ENCODE measurements at regions not wholly inside any gene's neighbourhood (a gene's known extent, or its start where the extent isn't known, plus 50 kb on each side); places are given as distances from the start of the nearest gene placed in this dataset.

DNA sequence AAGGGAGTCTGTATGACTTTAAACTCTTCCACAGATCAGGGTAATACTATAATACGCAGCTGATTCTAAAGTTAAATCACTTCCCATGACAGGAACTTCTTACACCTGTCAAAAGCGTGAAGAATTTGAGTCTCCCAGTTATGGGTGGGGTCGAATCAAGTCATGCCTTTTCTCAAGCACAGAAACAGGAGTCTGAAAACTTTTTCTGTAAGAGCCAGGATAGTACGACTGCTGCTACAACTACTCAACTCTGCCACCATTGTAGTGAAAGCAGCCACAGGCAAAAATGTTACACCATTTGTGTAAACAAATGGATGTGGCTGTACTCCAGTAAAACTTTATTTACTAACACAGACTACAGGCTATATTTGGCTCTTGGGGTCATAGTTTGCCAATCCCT, 90.3 kb downstream of the DUSP6 start:
- ChIA-PET POLR2A (interaction anchor here (0.7 to 1.3 kb wide), 4 partner anchors 14 to 22 kb away, joined by 3 to 5 read pairs (median 3); no protein-coding TSS in a partner anchor), CTCF (ENCODE audit: unreplicated experiment) (no interaction called here)
- intact Hi-C loops (cut with micrococcal nuclease; ENCODE audit: unreplicated experiment), result no loop called here
- no peak for TF ChIP-seq CTCF (conservative IDR thresholded peaks at IDR 0.05; ENCODE audit: low read length)
- TF ChIP-seq EZH2phosphoT487 (IDR thresholded peaks at IDR 0.05; ENCODE audit: borderline replicate concordance, low read depth, low read length), result no peak
- Histone ChIP-seq H3K4me2 (ENCODE audit: low read length) (no peak overlapping the region), H3K9me3 (ENCODE audit: low read length) (no peaks in the 10 kb centered on the region), H3K9me2 (ENCODE audit: insufficient read depth, low read length) (no peaks in the 10 kb centered on the region), H3K4me1 (ENCODE audit: insufficient read depth, low read length, poor library complexity, severe bottlenecking) (no peaks in the 10 kb centered on the region), H3K4me3 (ENCODE audit: low read depth, low read length, poor library complexity, severe bottlenecking) (no peak overlapping the region), H3K79me2 (ENCODE audit: insufficient read depth, low read depth, low read length) (no peaks in the 10 kb centered on the region), H3K27ac (ENCODE audit: low read depth, low read length, poor library complexity, severe bottlenecking) (no peak overlapping the region), H4K20me1 (ENCODE audit: insufficient read depth, low read length) (no peaks in the 10 kb centered on the region), H2AFZ (ENCODE audit: low read length) (no peak overlapping the region), H3K36me3 (ENCODE audit: insufficient read depth, low read length) (no peaks in the 10 kb centered on the region)
- DNase-seq (ENCODE audit: low spot score), result no peak
- no TSS peak for BruUV-seq (replicated peaks)

GRCh38 chr12:89260841-89261637, 91.3 kb downstream of the DUSP6 start:
- Histone ChIP-seq H3K36me3 (ENCODE audit: insufficient read depth, low read length) (no peaks in the 10 kb centered on the region), H3K9me2 (ENCODE audit: insufficient read depth, low read length) (no peaks in the 10 kb centered on the region), H4K20me1 (ENCODE audit: insufficient read depth, low read length) (no peaks in the 10 kb centered on the region), H3K79me2 (ENCODE audit: insufficient read depth, low read depth, low read length) (no peaks in the 10 kb centered on the region), H3K9me3 (ENCODE audit: low read length) (no peaks in the 10 kb centered on the region), H2AFZ (ENCODE audit: low read length) (no peak overlapping the region), H3K4me2 (ENCODE audit: low read length) (no peak overlapping the region), H3K4me3 (ENCODE audit: low read depth, low read length, poor library complexity, severe bottlenecking) (no peak overlapping the region), H3K27ac (ENCODE audit: low read depth, low read length, poor library complexity, severe bottlenecking) (no peak overlapping the region), H3K4me1 (ENCODE audit: insufficient read depth, low read length, poor library complexity, severe bottlenecking) (no peaks in the 10 kb centered on the region)
- DNase-seq (ENCODE audit: low spot score), result no peak
- no TSS peak for BruUV-seq (replicated peaks)
- ChIA-PET CTCF (ENCODE audit: unreplicated experiment) (no interaction called here), POLR2A (interaction anchor here (0.9 to 1.5 kb wide), 4 partner anchors 8 to 23 kb away, joined by 3 to 5 read pairs (median 3); no protein-coding TSS in a partner anchor)
- intact Hi-C loops (cut with micrococcal nuclease; ENCODE audit: unreplicated experiment), result no loop called here
- TF ChIP-seq EZH2phosphoT487 (IDR thresholded peaks at IDR 0.05; ENCODE audit: borderline replicate concordance, low read depth, low read length) (no peak), CTCF (conservative IDR thresholded peaks at IDR 0.05; ENCODE audit: low read length) (no peak)

GRCh38 chr12:89259821-89260220, 92.5 kb downstream of the DUSP6 start:
- H2AFZ ChIP-seq (ENCODE audit: low read length), result no peak overlapping the region
- no TSS peak for BruUV-seq (replicated peaks)
- no peak overlapping the region for H3K4me2 ChIP-seq (ENCODE audit: low read length)
- no peaks in the 10 kb centered on the region for H3K4me1 ChIP-seq (ENCODE audit: insufficient read depth, low read length, poor library complexity, severe bottlenecking)
- H3K27ac ChIP-seq (ENCODE audit: low read depth, low read length, poor library complexity, severe bottlenecking), result no peak overlapping the region
- H3K36me3 ChIP-seq (ENCODE audit: insufficient read depth, low read length), result no peaks in the 10 kb centered on the region
- no peaks in the 10 kb centered on the region for H4K20me1 ChIP-seq (ENCODE audit: insufficient read depth, low read length)
- POLR2A ChIA-PET, result no interaction called here
- TF ChIP-seq EZH2phosphoT487 (IDR thresholded peaks at IDR 0.05; ENCODE audit: borderline replicate concordance, low read depth, low read length), result no peak
- TF ChIP-seq CTCF (conservative IDR thresholded peaks at IDR 0.05; ENCODE audit: low read length), result no peak
- intact Hi-C loops (cut with micrococcal nuclease; ENCODE audit: unreplicated experiment), result no loop called here
- DNase-seq (ENCODE audit: low spot score), result no peak
- no peaks in the 10 kb centered on the region for H3K79me2 ChIP-seq (ENCODE audit: insufficient read depth, low read depth, low read length)
- CTCF ChIA-PET (ENCODE audit: unreplicated experiment), result no interaction called here
- no peaks in the 10 kb centered on the region for H3K9me3 ChIP-seq (ENCODE audit: low read length)
- no peaks in the 10 kb centered on the region for H3K9me2 ChIP-seq (ENCODE audit: insufficient read depth, low read length)
- no peak overlapping the region for H3K4me3 ChIP-seq (ENCODE audit: low read depth, low read length, poor library complexity, severe bottlenecking)
